Stimulated activated CD4-positive, alpha-beta T cell treated with anti-CD3 and anti-CD28 coated beads, Interleukin-12 subunit alpha, Interleukin-12 subunit beta, amount 100 ng/mL, for 48 hours (primary cell): ENCODE measurements at regions not wholly inside any gene's neighbourhood (a gene's known extent, or its start where the extent isn't known, plus 50 kb on each side); places are given as distances from the start of the nearest gene placed in this dataset.

Experiments
- DNase-seq, 3 donors: peaks; one replicate each; pipeline ENCODE4 v3.0.0-alpha.2; 2020; ENCODE audit warnings: low read depth in 2 of 3, low spot score in 1 of 3

- no peak for DNase-seq
Measured at GRCh38 chr2:239540174-239540573, 139.4 kb upstream of the HDAC4 start.

DNA sequence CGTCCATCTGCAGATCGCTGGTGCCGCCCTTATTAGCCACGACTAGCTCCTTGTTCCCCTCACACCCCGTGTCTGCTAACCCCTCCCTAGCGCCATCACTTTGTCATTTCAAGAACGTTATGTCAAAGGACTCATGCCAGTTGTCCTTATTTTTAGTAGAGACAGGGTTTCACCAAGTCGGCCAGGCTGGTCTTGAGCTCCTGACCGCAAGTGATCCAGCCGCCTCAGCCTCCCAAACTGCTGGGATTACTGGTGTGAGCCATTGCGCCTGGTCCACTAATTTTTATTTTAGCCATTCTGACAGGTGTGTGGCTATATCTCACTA lies 138.9 kb upstream of the HDAC4 start:
- DNase-seq, result no peak

DNA sequence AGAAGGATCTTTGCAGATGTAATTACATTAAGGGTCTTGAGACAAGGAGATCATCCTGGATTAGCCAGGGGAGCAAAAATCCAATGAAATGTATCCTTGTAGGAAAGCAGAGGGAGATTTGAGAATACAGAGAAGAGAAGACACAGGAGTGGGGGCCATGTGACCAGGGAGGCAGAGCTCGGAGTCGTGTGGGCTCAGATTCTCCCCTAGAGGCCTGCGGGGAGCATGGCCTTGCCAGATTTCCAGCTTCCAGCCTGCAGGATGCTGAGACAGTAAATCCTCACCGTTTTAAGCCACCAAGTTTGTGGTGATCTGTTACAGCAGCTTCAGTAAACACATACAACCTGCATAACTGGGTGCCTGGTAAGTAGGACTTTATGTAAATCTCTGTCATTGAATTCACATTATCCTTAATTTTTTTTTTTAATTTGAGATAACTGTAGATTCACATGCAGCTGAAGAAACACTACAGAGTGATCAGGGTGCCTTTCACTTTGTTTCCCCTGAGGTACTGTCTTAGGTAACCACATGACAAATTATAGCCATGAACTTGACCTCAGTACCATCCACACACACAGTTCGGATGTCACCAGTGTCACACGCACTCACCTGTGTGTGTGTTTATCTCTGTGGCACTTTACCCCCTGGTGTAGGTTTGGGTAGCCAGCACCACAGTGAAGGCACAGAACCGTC lies 138.4 kb upstream of the HDAC4 start:
- DNase-seq, result no peak

DNA sequence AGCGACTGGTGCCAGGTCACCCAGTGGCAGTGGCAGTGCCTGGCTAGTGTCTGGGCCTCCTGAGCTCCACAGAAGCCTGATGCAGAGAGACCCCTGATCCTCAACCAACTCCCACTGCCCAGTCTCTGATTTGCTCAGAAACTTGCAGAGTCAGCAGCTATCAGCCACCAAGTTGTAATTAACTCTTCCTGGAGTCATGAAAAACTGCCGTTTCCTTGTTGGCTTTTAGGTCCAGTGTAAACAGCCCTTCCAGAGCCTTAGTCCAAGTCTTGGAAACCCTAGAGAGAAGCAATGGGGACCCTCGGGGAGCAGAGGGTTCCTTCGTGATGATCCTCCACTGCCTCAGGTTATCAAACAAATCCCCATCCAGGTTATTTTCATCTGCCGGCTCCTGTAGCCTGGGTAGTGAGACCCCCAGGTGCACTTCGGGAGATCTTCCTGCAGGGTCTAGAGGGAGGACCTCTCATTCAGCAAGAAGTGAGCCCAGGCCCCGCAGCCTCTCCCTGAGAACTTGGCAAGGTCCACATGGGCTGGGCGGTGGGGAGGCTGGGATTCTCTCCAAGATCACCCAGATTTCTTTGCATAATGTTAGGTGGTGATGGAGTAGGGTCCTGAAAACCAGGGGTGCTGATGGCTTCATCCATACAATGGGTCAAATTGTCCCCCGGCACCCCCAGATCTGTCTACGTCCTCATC lies 137.7 kb upstream of the HDAC4 start:
- DNase-seq, result no peak

- no peak for DNase-seq
Measured at GRCh38 chr2:239537633-239538356, 137.0 kb upstream of the HDAC4 start.

DNA sequence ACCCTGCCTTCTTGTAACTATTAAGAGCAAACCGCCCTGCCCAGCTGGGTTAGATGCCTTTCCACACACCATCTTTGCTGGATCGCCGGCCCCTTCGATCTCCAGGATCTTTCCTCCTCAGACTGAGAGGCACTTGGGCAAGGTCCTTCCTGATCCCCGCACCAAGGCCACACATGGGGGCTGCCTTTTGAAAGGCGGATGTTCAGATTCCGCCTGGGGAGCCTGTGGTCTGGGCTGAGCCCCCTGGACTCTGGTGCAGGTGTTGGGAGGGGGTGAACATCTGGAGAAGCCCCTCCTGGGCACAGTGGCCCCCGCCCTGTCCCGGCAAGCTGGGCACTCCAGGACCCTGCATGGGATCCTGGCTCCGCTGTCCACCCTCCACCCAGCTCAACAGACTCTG lies 135.4 kb upstream of the HDAC4 start:
- no peak for DNase-seq

DNA sequence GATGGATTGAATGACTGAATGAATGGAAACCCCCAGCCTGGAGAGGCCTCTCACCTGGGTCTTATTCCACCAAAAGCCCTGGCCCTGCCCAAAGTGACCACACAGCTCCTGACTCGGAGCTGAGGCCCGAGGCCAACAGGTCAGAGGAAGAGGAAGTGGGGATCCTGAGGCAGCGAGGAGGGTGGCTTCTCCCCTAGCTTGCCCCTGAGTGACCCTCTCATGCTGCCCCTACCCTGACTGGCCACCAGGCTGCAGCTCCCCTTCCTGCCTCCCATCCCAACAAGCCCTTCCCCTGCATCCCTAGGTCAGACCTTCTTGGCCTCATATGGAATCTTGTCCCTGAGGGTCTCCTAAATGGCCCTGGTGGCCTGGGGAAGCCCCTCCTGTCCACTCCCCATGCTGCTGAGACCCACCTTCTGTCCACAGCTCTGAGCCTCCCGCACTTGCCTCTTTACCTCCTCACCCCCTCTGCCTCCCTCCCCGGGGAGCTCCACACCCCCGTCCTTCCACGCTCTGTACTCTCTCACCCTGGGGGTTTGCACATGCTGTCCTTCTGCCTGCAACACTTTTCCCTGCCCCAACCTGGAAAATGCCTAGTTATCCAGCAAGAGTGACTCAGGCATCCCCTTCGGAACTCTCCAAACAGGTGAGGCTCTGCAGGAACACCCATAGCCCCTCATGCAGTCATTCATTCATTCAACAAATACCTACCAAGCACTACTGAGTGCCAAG lies 134.8 kb upstream of the HDAC4 start:
- no peak for DNase-seq

DNA sequence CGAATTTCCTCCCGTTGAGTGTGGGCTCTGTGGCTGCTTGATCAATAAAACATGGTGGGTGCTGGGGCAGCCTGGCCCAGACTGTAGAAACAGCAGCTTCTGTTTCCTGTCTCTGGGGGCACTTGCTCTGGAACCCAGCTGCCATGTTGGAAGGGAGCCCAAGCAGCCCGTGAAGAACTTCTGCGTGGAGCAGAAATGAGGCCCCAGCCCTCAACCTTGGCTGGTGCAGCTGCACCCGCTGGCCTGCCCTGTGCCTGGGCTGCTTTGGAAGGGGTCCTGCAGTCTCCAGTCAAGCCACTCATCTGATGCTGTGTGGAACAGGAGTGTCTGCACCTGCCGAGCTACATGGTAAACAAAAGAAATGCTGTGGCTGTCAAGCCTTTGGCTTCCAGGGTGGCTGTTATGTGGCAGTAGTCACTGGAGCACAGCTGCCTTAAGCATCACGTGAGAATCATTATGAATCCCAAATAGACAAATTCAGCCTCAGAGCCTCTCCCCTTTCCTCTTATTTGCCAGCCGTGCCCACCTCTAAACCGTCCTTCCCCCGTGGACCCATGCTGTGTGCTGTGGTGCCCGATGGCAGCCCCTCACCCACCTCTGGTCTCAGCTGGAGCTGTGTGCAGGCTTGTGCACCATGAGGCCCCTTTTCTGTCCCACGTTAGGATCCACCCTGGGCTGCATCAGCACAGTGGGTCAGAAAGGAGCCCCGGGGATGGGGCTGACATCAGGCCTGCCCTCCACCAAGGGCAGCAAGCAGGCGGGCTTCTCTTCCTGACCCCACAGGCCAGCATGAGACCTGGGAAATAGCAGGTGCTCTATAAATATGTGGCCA lies 134.0 kb upstream of the HDAC4 start:
- DNase-seq, result no peak

- DNase-seq, result no peak
Measured at GRCh38 chr2:239533569-239534316, 132.9 kb upstream of the HDAC4 start.

DNA sequence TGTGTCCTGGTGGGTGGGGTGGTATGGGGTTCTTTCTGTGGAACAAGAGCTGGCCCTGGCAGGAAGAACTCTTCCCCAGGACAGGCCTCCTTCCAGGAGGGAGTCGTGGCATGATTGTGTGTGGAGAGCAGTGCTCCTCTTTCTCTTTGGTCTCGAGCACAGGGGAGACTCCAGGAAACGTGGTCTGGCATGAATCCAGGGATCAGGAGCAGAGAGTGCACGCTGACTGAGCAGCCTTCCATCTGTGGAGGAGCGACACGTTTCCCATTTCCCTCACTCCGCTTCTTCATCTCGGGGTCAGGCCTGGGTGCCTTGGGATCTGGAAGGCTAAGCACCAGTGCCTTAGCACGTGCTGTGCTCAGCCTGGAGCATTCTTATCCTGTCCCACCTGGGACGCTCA lies 132.0 kb upstream of the HDAC4 start:
- DNase-seq, result no peak

DNA sequence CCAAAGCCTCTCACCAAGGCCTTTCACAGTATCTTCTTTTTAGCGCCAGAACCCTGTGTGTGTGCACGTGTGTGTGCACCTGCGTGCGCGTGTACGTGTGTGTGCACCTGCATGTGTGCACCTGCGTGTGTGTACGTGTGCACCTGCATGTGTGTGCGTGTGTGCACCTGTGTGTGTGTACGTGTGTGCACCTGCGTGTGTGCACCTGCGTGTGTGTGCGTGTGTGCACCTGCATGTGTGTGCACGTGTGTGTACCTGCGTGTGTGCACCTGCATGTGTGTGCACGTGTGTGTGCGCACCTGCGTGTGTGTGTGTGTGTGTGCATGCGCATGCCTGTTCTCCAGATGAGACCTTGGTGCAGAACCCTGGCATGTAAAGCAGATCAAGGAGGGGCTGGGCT lies 131.4 kb upstream of the HDAC4 start:
- no peak for DNase-seq

DNA sequence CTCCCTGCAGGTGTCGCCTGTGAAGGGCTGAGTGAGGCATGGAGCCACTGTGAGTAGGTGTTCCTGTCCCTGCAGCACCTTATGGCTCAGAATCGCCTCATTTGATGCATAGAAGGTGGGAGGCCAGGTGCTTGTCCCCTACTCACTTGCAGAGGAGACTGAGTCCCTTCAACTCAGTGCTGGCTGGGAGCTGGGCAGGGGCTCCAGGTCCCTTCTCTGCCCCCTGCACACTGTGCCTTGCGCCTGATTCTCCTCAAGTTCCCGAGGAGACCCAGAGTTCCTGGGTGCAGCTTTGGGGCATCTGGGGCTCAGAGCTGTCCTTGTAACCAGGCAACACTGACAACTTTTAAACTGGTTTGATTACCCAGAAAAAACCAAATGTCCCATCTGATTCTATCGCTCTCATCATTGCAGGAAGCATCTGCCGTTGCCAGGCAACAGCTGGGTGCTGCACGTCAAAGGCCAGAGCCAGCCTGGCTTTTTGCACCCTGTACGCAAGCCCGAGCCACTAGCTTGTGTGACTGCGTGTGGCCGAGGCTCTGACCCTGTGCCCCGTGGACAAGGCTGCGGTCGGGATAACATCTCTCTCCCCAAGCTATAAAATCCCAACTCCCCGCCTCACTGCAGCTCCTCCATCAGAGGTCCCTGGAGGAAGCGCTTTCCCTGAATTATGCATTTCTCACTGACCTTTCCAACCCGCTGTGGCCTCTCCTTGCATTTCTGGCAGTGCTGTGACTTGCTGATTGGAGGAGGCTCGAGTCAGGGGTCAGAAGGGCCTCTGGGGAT lies 130.8 kb upstream of the HDAC4 start:
- no peak for DNase-seq

GRCh38 chr2:239530749-239531316 lies 130.0 kb upstream of the HDAC4 start:
- DNase-seq, result no peak

DNA sequence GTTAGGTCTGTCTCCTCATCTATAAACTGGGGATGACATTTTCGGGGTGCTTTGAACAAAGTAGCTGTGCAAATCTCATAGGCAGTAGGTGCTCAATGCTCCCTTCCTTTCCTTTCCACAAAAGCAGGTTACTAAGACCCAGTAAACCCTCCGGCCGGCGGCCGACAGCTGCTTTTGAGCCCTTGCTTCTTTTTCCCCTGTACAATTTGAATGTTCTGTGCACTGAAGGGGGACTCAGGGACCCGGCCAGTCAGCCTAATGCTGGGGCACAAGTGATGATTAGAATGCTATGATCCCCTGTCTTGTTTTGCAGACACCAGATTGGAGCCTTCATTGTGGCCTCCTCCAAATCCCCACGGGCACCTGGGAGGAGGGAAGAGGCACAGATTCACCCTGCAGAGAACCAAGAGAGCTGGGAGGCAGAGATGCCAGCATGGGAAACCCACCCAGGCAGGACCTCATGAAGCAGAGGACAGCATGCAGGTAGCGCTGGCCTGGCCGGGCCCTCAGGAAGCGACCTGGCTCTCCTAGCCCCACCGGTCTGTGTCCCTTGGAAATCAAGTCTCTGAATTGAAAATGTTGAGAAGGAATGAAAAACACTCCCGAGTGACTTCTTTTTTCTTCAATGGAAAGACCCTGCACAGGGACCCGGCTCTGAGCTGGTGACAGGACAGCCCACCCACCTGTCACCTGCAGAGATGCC lies 128.6 kb upstream of the HDAC4 start:
- no peak for DNase-seq

- no peak for DNase-seq
Measured at GRCh38 chr2:239528883-239529282, 128.1 kb upstream of the HDAC4 start.

- no peak for DNase-seq
Measured at GRCh38 chr2:239528146-239528545, 127.3 kb upstream of the HDAC4 start.

DNA sequence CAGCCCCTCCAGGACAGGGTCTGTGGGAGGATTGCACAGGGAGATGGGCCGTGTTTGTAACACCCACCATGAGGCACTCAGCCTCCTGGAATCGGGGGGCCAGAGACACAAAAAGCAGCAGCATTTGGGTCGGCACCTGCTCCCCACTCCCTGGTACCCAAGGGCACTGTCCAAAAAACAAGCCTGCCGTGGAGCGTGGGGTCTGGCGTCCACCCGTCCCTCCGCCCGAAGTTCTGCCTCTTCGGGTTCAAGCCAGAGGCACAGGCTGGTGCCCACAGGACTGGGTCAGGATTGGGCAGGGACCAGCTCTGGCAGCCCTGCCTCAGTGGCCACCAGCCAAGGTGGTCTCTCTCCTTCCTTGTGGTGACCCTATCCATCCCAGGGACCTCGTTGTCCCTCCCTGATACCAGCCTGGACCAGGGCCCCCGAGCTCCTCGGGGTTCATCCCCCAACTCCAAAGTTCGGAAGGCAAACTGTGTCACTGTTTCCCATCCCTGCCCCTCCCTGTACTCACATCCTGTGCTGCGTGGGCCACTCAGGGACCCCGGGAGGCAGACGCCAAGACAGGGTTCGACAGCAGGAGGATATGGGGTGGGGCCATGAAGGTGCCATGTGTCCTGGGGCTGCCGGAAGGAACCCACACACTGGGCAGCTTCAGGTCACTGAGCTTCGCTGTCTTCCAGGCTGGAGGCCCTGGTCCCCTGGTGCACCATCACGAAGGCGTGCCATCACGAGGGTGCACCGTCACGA lies 126.0 kb upstream of the HDAC4 start:
- DNase-seq, result no peak

GRCh38 chr2:239526038-239526437 lies 125.2 kb upstream of the HDAC4 start:
- no peak for DNase-seq
